ENCODE measurements at regions not wholly inside any gene's neighbourhood (a gene's known extent, or its start where the extent isn't known, plus 50 kb on each side); places are given as distances from the start of the nearest gene placed in this dataset.
"Not testable (repeated sequence)": the region's sequence is repeated elsewhere in the genome, so short reads cannot be mapped to it uniquely, and the experiment has no call there.

GRCh38 chr4:188661502-188661901 is 522.3 kb downstream of the TRIML1 start:
- WGBS, 2 donors (ENCODE audit: low coverage in 1 of 2): 78 to 100% methylated on average over 1 to 2 of the region's 2 CpGs
- no peaks in the 10 kb centered on the region for H3K4me1 ChIP-seq
- no peaks in the 10 kb centered on the region for H3K27me3 ChIP-seq
- no peaks in the 10 kb centered on the region for H3K9me3 ChIP-seq
- no peaks in the 10 kb centered on the region for H3K36me3 ChIP-seq
- no peak for TF ChIP-seq POLR2A (IDR thresholded peaks at IDR 0.05)
- TF ChIP-seq POLR2AphosphoS5 (IDR thresholded peaks at IDR 0.05): no peak
- TF ChIP-seq CTCF (IDR thresholded peaks at IDR 0.05): no peak
- TF ChIP-seq EP300 (IDR thresholded peaks at IDR 0.05): no peak
- no peak overlapping the region for H3K4me3 ChIP-seq
- no peak for ATAC-seq
- no peak overlapping the region for H3K27ac ChIP-seq

- TF ChIP-seq EP300 (IDR thresholded peaks at IDR 0.05) (no peak), POLR2A (IDR thresholded peaks at IDR 0.05) (no peak), CTCF (IDR thresholded peaks at IDR 0.05) (no peak), POLR2AphosphoS5 (IDR thresholded peaks at IDR 0.05) (no peak)
- Histone ChIP-seq H3K4me1 (no peaks in the 10 kb centered on the region), H3K27ac (no peak overlapping the region), H3K36me3 (no peaks in the 10 kb centered on the region), H3K27me3 (no peaks in the 10 kb centered on the region), H3K9me3 (peaks cover 0 to 3% (median 0%) of the 10 kb centered on the region in 3 donors), H3K4me3 (no peak overlapping the region)
- WGBS, 2 donors (ENCODE audit: low coverage in 1 of 2): 83 to 85% methylated on average over 8 to 9 of the region's 9 CpGs
- no peak for ATAC-seq
Observed at GRCh38 chr4:188663369-188663768, 524.1 kb downstream of the TRIML1 start.

GRCh38 chr4:188665491-188666457 is 526.5 kb downstream of the TRIML1 start:
- Histone ChIP-seq H3K36me3 (no peaks in the 10 kb centered on the region), H3K4me3 (no peak overlapping the region), H3K4me1 (no peaks in the 10 kb centered on the region), H3K27me3 (no peaks in the 10 kb centered on the region), H3K27ac (no peak overlapping the region), H3K9me3 (peaks cover 0 to 14% (median 0%) of the 10 kb centered on the region in 3 donors)
- TF ChIP-seq POLR2AphosphoS5 (IDR thresholded peaks at IDR 0.05): no peak
- TF ChIP-seq EP300 (IDR thresholded peaks at IDR 0.05): no peak
- no peak for TF ChIP-seq CTCF (IDR thresholded peaks at IDR 0.05)
- no peak for TF ChIP-seq POLR2A (IDR thresholded peaks at IDR 0.05)
- ATAC-seq: no peak
- WGBS, 2 donors (ENCODE audit: low coverage in 1 of 2): 48 to 61% methylated on average over 12 to 13 of the region's 13 CpGs

- WGBS, 2 donors (ENCODE audit: low coverage in 1 of 2): 90 to 96% methylated on average over 3 of the region's 3 CpGs
- not testable (repeated sequence) for ATAC-seq, H3K27me3 ChIP-seq
Observed at GRCh38 chr4:188678691-188679090, 539.5 kb downstream of the TRIML1 start.

GRCh38 chr4:188680004-188680666 is 540.9 kb downstream of the TRIML1 start:
- 74 to 78% methylated on average over 8 to 9 of the region's 12 CpGs for WGBS, 2 donors (ENCODE audit: low coverage in 1 of 2)
- Histone ChIP-seq H3K27me3 (no peaks in the 10 kb centered on the region), H3K4me3 (no peak overlapping the region), H3K4me1 (no peaks in the 10 kb centered on the region), H3K36me3 (no peaks in the 10 kb centered on the region), H3K27ac (no peak overlapping the region), H3K9me3 (peaks cover 0 to 6% (median 0%) of the 10 kb centered on the region in 3 donors)
- ATAC-seq: no peak
- TF ChIP-seq EP300 (IDR thresholded peaks at IDR 0.05) (no peak), POLR2AphosphoS5 (IDR thresholded peaks at IDR 0.05) (no peak), CTCF (IDR thresholded peaks at IDR 0.05) (no peak), POLR2A (IDR thresholded peaks at IDR 0.05) (no peak)

More at GRCh38 chr4:188678691-188679090, 539.5 kb downstream of the TRIML1 start:
- not testable (repeated sequence) for H3K4me3 ChIP-seq, H3K9me3 ChIP-seq, H3K36me3 ChIP-seq, H3K27ac ChIP-seq, H3K4me1 ChIP-seq

All from gastroesophageal sphincter (tissue), 4 donors.